Psoas muscle (tissue), 7 donors: ENCODE measurements at regions not wholly inside any gene's neighbourhood (a gene's known extent, or its start where the extent isn't known, plus 50 kb on each side); places are given as distances from the start of the nearest gene placed in this dataset.

Source experiments
- ATAC-seq, 4 donors: fragments of 200-7000 bp; cut with Tn5 transposase; one replicate each; pipeline ENCODE4 v1.9.1; 2020; ENCODE audit warnings: moderate library complexity in 3 of 4, mild to moderate bottlenecking in 2 of 4
- DNase-seq, 2 donors: peaks; one replicate each; pipeline ENCODE4 v3.0.0-alpha.2; 2020
- H3K27ac ChIP-seq: fragments of 200-600 bp; one replicate; pipeline ENCODE4 v1.8.0; 2022
- H3K27me3 ChIP-seq, 3 donors: fragments of 200-600 bp in 1 of 3; one replicate each; pipeline versions ENCODE4 v1.6.1 to v1.8.0; 2013 to 2022; ENCODE audit warnings: low read length in 2 of 3, mild to moderate bottlenecking in 2 of 3, moderate library complexity in 1 of 3; ENCODE audit not compliant: insufficient read depth in 3 of 3
- H3K36me3 ChIP-seq, 2 donors: fragments of 200-600 bp in 1 of 2; one replicate each; pipeline versions ENCODE4 v1.6.1 to v1.8.0; 2013 to 2022; ENCODE audit warnings: low read depth in 1 of 2, mild to moderate bottlenecking in 1 of 2, moderate library complexity in 1 of 2; ENCODE audit not compliant: insufficient read depth in 1 of 2
- H3K4me1 ChIP-seq: fragments of 200-600 bp; one replicate; pipeline ENCODE4 v1.8.0; 2022
- H3K4me3 ChIP-seq: fragments of 200-600 bp; one replicate; pipeline ENCODE4 v1.8.0; 2022; ENCODE audit warnings: mild to moderate bottlenecking
- H3K9me3 ChIP-seq: fragments of 200-600 bp; one replicate; pipeline ENCODE4 v1.8.0; 2022
- CTCF ChIP-seq: fragments of 200-600 bp; IDR thresholded peaks from one replicate; pipeline ENCODE4 v1.8.0; 2022; ENCODE audit warnings: antibody characterized with exemption
- WGBS, 3 donors: extraction: QIAGEN DNeasy Blood & Tissue Kit; methylation state at CpG; one replicate each; pipeline versions ENCODE4 v1.1.6 to v1.1.7; 2013; 5-methylcytosine and 5-hydroxymethylcytosine counted together
- intact Hi-C, 2 donors: fragments of 100-400 bp; cut with DNase I; formaldehyde crosslinking; loops; one replicate each; pipeline versions ENCODE4 v1.11.0 to v1.14.2; 2022
- donor health status: healthy with polysubstance abuse.
- donor health status: DM: no; HTN: no; CAD: no; lungs with moderate emphysema.
- donor health status: Bipolar disorder and iron deficiency.
- donor health status: healthy.
- donor health status: DM: yes; HTN: yes; CAD: no.
- donor health status: DM: no; HTN: no; CAD: no.
- donor health status: DM: yes; HTN: yes; CAD: no.

- Histone ChIP-seq H3K4me1 (no peaks in the 10 kb centered on the region), H3K36me3 (no peaks in the 10 kb centered on the region), H3K4me3 (no peak overlapping the region), H3K27me3 (no peaks in the 10 kb centered on the region), H3K9me3 (no peaks in the 10 kb centered on the region), H3K27ac (no peak overlapping the region)
- WGBS, 3 donors: 77 to 83% (median 81%) methylated on average over 4 of the region's 4 CpGs
- TF ChIP-seq CTCF: no peak
- intact Hi-C loops: no loop called here
- no peak for DNase-seq
- ATAC-seq: no peak
These were observed 251.0 kb downstream of the TTLL7 start for GRCh38 chr1:83747853-83748482.

GRCh38 chr1:83746234-83746633 is 252.7 kb downstream of the TTLL7 start:
- no peak overlapping the region for H3K4me3 ChIP-seq
- H3K9me3 ChIP-seq: no peaks in the 10 kb centered on the region
- no peak for TF ChIP-seq CTCF
- H3K27ac ChIP-seq: no peak overlapping the region
- H3K4me1 ChIP-seq: no peaks in the 10 kb centered on the region
- no peaks in the 10 kb centered on the region for H3K27me3 ChIP-seq
- intact Hi-C loops: no loop called here
- no peak for DNase-seq
- H3K36me3 ChIP-seq: no peaks in the 10 kb centered on the region
- no peak for ATAC-seq
- WGBS, 3 donors: 78 to 85% (median 85%) methylated on average over 5 of the region's 5 CpGs

GRCh38 chr1:83742446-83742845 is 256.5 kb downstream of the TTLL7 start:
- H3K36me3 ChIP-seq: no peaks in the 10 kb centered on the region
- 54 to 71% (median 66%) methylated on average over 3 of the region's 3 CpGs for WGBS, 3 donors
- intact Hi-C loops: no loop called here
- no peaks in the 10 kb centered on the region for H3K27me3 ChIP-seq
- no peaks in the 10 kb centered on the region for H3K4me1 ChIP-seq
- H3K9me3 ChIP-seq: no peaks in the 10 kb centered on the region
- DNase-seq (no peak), ATAC-seq (no peak)
- no peak overlapping the region for H3K4me3 ChIP-seq
- no peak overlapping the region for H3K27ac ChIP-seq
- TF ChIP-seq CTCF: no peak

- Histone ChIP-seq H3K9me3 (no peaks in the 10 kb centered on the region), H3K27me3 (no peaks in the 10 kb centered on the region), H3K27ac (no peak overlapping the region), H3K36me3 (no peaks in the 10 kb centered on the region), H3K4me3 (no peak overlapping the region), H3K4me1 (no peaks in the 10 kb centered on the region)
- ATAC-seq (no peak), DNase-seq (no peak)
- TF ChIP-seq CTCF: no peak
- intact Hi-C loops: no loop called here
These were observed 257.2 kb downstream of the TTLL7 start for GRCh38 chr1:83741770-83742169.

- Histone ChIP-seq H3K9me3 (no peaks in the 10 kb centered on the region), H3K4me3 (no peak overlapping the region), H3K4me1 (no peaks in the 10 kb centered on the region), H3K27ac (no peak overlapping the region), H3K27me3 (no peaks in the 10 kb centered on the region), H3K36me3 (no peaks in the 10 kb centered on the region)
- ATAC-seq (no peak), DNase-seq (no peak)
- TF ChIP-seq CTCF: no peak
- intact Hi-C loops: no loop called here
- 60 to 72% (median 68%) methylated on average over 2 of the region's 2 CpGs for WGBS, 3 donors
These were observed 257.6 kb downstream of the TTLL7 start for GRCh38 chr1:83741348-83741747.
